ENCODE measurements at regions not wholly inside any gene's neighbourhood (a gene's known extent, or its start where the extent isn't known, plus 50 kb on each side); places are given as distances from the start of the nearest gene placed in this dataset.

- TF ChIP-seq, protein P1, sequence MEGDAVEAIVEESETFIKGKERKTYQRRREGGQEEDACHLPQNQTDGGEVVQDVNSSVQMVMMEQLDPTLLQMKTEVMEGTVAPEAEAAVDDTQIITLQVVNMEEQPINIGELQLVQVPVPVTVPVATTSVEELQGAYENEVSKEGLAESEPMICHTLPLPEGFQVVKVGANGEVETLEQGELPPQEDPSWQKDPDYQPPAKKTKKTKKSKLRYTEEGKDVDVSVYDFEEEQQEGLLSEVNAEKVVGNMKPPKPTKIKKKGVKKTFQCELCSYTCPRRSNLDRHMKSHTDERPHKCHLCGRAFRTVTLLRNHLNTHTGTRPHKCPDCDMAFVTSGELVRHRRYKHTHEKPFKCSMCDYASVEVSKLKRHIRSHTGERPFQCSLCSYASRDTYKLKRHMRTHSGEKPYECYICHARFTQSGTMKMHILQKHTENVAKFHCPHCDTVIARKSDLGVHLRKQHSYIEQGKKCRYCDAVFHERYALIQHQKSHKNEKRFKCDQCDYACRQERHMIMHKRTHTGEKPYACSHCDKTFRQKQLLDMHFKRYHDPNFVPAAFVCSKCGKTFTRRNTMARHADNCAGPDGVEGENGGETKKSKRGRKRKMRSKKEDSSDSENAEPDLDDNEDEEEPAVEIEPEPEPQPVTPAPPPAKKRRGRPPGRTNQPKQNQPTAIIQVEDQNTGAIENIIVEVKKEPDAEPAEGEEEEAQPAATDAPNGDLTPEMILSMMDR (IDR thresholded peaks at IDR 0.05; ENCODE audit: extremely low read depth in 1 of 2, insufficient read depth in 1 of 2, low read depth in 1 of 2, low read length in 2 of 2), result no peak
- no peak for TF ChIP-seq EZH2 (IDR thresholded peaks at IDR 0.05; ENCODE audit: borderline replicate concordance, low read depth, low read length, severe bottlenecking)
- no peak for TF ChIP-seq POLR2A (IDR thresholded peaks at IDR 0.05; ENCODE audit: low read depth, low read length)
These were observed 87.8 kb upstream of the ERBB4 start for GRCh38 chr2:212626371-212626918.
